Cardiac muscle cell (in vitro differentiated cells and primary cell): ENCODE measurements at regions not wholly inside any gene's neighbourhood (a gene's known extent, or its start where the extent isn't known, plus 50 kb on each side); places are given as distances from the start of the nearest gene placed in this dataset.
A peak's percentile ranks its signal among the peaks of the same experiment; 100 is the strongest.

ENCODE experiments used
- DNase-seq, 2 donors: peaks; one replicate each; pipeline versions ENCODE4 v3.0.0 to v3.0.0-alpha.2; 2010 to 2017; ENCODE audit warnings: low read depth in 1 of 2, low spot score in 1 of 2
- H3K27ac ChIP-seq: fragments of 200-600 bp; sonication (generic); 2 replicates; pipeline ENCODE4 v1.5.1; 2016
- H3K27me3 ChIP-seq: fragments of 200-600 bp; sonication (generic); 2 replicates; pipeline ENCODE4 v1.6.0; 2016; ENCODE audit warnings: control low read depth
- H3K36me3 ChIP-seq: fragments of 200-600 bp; sonication (generic); 2 replicates; pipeline ENCODE4 v1.5.1; 2016; ENCODE audit warnings: control low read depth
- H3K4me1 ChIP-seq: fragments of 200-600 bp; sonication (generic); 2 replicates; pipeline ENCODE4 v1.8.1; 2017; ENCODE audit warnings: low read depth, mild to moderate bottlenecking, mixed run types
- H3K4me3 ChIP-seq: fragments of 200-600 bp; sonication (generic); 2 replicates; pipeline ENCODE4 v1.5.1; 2016; ENCODE audit warnings: mild to moderate bottlenecking
- H3K9me3 ChIP-seq: fragments of 200-600 bp; sonication (generic); 2 replicates; pipeline ENCODE4 v1.5.1; 2017; ENCODE audit warnings: low read depth, mild to moderate bottlenecking, control low read depth
- TF ChIP-seq, protein P1 (sequence below): IDR thresholded peaks from 2 replicates; pipeline ENCODE4 v1.5.1; 2012; ENCODE audit warnings: low read depth, mild to moderate bottlenecking, low read length

DNA sequence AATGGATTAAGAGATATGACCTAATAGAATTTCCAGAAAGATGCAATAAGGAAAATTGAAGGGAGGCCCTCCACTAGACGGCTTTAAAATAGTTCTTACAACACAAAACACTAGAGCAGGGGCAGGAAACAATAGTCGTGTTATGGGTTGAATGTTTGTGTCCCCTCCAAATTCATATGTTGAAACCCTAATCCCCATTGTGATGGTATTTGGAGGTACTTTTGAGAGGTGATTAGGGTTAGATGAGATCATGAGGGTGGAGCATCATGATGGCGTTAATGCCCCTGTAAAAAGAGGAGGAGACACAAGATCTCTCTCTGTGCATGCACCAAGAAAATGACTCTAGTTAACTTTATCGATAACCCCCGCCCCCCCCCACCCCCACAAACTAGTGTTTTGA lies 104.0 kb upstream of the HMGN3 start:
- no peaks in the 10 kb centered on the region for H3K4me1 ChIP-seq
- H3K27me3 ChIP-seq, result no peaks in the 10 kb centered on the region
- DNase-seq, result no peak
- H3K27ac ChIP-seq, result no peak overlapping the region
- TF ChIP-seq, protein P1, sequence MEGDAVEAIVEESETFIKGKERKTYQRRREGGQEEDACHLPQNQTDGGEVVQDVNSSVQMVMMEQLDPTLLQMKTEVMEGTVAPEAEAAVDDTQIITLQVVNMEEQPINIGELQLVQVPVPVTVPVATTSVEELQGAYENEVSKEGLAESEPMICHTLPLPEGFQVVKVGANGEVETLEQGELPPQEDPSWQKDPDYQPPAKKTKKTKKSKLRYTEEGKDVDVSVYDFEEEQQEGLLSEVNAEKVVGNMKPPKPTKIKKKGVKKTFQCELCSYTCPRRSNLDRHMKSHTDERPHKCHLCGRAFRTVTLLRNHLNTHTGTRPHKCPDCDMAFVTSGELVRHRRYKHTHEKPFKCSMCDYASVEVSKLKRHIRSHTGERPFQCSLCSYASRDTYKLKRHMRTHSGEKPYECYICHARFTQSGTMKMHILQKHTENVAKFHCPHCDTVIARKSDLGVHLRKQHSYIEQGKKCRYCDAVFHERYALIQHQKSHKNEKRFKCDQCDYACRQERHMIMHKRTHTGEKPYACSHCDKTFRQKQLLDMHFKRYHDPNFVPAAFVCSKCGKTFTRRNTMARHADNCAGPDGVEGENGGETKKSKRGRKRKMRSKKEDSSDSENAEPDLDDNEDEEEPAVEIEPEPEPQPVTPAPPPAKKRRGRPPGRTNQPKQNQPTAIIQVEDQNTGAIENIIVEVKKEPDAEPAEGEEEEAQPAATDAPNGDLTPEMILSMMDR, result no peak
- H3K36me3 ChIP-seq, result no peaks in the 10 kb centered on the region
- H3K9me3 ChIP-seq, result no peaks in the 10 kb centered on the region
- no peak overlapping the region for H3K4me3 ChIP-seq

GRCh38 chr6:79335133-79335674 lies 100.7 kb upstream of the HMGN3 start:
- H3K4me3 ChIP-seq, result no peak overlapping the region
- no peaks in the 10 kb centered on the region for H3K4me1 ChIP-seq
- no peaks in the 10 kb centered on the region for H3K9me3 ChIP-seq
- TF ChIP-seq, protein P1, result no peak
- no peaks in the 10 kb centered on the region for H3K27me3 ChIP-seq
- H3K27ac ChIP-seq, result no peak overlapping the region
- peak in 1 of 2 donors; percentile 13 for DNase-seq
- H3K36me3 ChIP-seq, result no peaks in the 10 kb centered on the region

- TF ChIP-seq, protein P1, result no peak
- DNase-seq, result peak in 1 of 2 donors; percentile 10
- no peaks in the 10 kb centered on the region for H3K36me3 ChIP-seq
- no peak overlapping the region for H3K27ac ChIP-seq
- no peak overlapping the region for H3K4me3 ChIP-seq
- no peaks in the 10 kb centered on the region for H3K27me3 ChIP-seq
- no peaks in the 10 kb centered on the region for H3K9me3 ChIP-seq
- no peaks in the 10 kb centered on the region for H3K4me1 ChIP-seq
Observed at GRCh38 chr6:79334674-79335073, 100.2 kb upstream of the HMGN3 start.

DNA sequence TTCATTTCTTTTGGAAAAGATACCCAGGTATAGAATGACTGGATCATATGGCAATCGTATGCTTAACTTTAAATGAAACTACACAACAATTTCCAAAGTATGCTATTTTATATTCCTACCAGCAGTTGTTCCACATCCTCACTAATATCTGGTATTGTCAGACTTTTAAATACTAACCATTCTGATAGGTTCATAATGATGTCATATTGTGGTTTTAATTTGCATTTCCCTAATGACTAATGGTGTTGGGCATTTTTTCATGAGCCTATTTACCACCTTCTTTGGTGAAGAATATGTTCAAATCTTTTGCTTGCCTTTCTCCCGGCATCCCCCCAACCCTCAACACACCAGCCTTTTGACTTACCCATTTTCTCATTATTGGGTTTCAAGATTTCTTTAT lies 96.2 kb upstream of the HMGN3 start:
- no peaks in the 10 kb centered on the region for H3K9me3 ChIP-seq
- H3K4me3 ChIP-seq, result no peak overlapping the region
- TF ChIP-seq, protein P1, result no peak
- H3K36me3 ChIP-seq, result no peaks in the 10 kb centered on the region
- DNase-seq, result no peak
- H3K27me3 ChIP-seq, result no peaks in the 10 kb centered on the region
- H3K27ac ChIP-seq, result no peak overlapping the region
- no peaks in the 10 kb centered on the region for H3K4me1 ChIP-seq

GRCh38 chr6:79313254-79313653 lies 78.8 kb upstream of the HMGN3 start:
- no peaks in the 10 kb centered on the region for H3K36me3 ChIP-seq
- H3K4me1 ChIP-seq, result no peaks in the 10 kb centered on the region
- no peak overlapping the region for H3K27ac ChIP-seq
- no peak overlapping the region for H3K4me3 ChIP-seq
- no peak for DNase-seq
- no peaks in the 10 kb centered on the region for H3K27me3 ChIP-seq
- TF ChIP-seq, protein P1, result no peak
- no peaks in the 10 kb centered on the region for H3K9me3 ChIP-seq
